ENCODE measurements at regions not wholly inside any gene's neighbourhood (a gene's known extent, or its start where the extent isn't known, plus 50 kb on each side); places are given as distances from the start of the nearest gene placed in this dataset.

DNA sequence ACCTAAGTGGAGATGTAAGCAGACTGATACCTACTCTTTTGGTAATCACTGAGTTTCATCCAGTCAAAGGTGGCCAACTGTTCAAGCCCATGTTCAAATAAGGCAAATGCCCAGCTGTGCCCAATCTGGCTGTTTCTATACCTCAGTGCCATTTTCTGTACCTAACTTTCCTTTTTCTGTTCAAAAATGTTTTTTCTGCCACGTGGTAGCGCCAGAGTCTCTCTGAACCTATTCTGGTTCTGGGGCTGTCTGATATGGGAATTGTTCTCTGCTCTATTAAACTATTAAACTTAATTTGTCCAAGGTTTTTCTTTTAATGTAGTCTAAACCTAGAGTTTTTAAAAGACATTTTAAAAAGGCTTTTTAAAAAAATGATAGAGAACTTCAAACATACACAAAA is 391.2 kb downstream of the NOVA1 start:
- no peaks in the 10 kb centered on the region for H3K79me2 ChIP-seq (ENCODE audit: insufficient read depth, low read length)
- no peak overlapping the region for H3K56ac ChIP-seq (ENCODE audit: insufficient read length, low read depth, low read length)
- H3K14ac ChIP-seq (ENCODE audit: insufficient read depth, low read length) = no peak overlapping the region
- no peak for DNase-seq
- H2BK12ac ChIP-seq (ENCODE audit: insufficient read length, low read depth, low read length) = no peak overlapping the region
- no peaks in the 10 kb centered on the region for H3K79me1 ChIP-seq (ENCODE audit: insufficient read depth, low read depth, low read length, poor library complexity, severe bottlenecking)
- no peak overlapping the region for H3K23ac ChIP-seq (ENCODE audit: insufficient read length, low read depth, low read length)
- H2BK5ac ChIP-seq (ENCODE audit: insufficient read length, low read length) = no peak overlapping the region
- H3K23me2 ChIP-seq (ENCODE audit: insufficient read length, low read depth, low read length, poor library complexity, severe bottlenecking) = peaks cover 8% of the 10 kb centered on the region
- TF ChIP-seq, protein P1, sequence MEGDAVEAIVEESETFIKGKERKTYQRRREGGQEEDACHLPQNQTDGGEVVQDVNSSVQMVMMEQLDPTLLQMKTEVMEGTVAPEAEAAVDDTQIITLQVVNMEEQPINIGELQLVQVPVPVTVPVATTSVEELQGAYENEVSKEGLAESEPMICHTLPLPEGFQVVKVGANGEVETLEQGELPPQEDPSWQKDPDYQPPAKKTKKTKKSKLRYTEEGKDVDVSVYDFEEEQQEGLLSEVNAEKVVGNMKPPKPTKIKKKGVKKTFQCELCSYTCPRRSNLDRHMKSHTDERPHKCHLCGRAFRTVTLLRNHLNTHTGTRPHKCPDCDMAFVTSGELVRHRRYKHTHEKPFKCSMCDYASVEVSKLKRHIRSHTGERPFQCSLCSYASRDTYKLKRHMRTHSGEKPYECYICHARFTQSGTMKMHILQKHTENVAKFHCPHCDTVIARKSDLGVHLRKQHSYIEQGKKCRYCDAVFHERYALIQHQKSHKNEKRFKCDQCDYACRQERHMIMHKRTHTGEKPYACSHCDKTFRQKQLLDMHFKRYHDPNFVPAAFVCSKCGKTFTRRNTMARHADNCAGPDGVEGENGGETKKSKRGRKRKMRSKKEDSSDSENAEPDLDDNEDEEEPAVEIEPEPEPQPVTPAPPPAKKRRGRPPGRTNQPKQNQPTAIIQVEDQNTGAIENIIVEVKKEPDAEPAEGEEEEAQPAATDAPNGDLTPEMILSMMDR (conservative IDR thresholded peaks at IDR 0.05) = peak; percentile 17; the same call in 1 of the 3 replicates
- H3K27me3 Mint-ChIP-seq (ENCODE audit: low read depth) = peaks cover 52% of the 10 kb centered on the region
- no CpG with 5 or more reads among the region's 2 CpGs for WGBS (ENCODE audit: extremely low coverage, insufficient read length, low lambda C conversion rate)
- H2BK20ac ChIP-seq (ENCODE audit: low read depth, low read length, poor library complexity, severe bottlenecking) = no peak overlapping the region
- H3K4me1 ChIP-seq (ENCODE audit: insufficient read depth, low read length) = no peaks in the 10 kb centered on the region
- no peak overlapping the region for H3K4me2 ChIP-seq (ENCODE audit: insufficient read depth, insufficient read length, low read length)
- H4K91ac ChIP-seq (ENCODE audit: insufficient read length, low read depth, low read length) = no peak overlapping the region
- H2BK15ac ChIP-seq (ENCODE audit: low read depth, low read length) = no peak overlapping the region
- no peak overlapping the region for H2AFZ ChIP-seq (ENCODE audit: low read length)
- H3K36me3 Mint-ChIP-seq (ENCODE audit: insufficient read depth in 1 of 3, low read depth in 3 of 3) = no peaks in the 10 kb centered on the region; a peak in 1 of 7 replicates
- H3K9ac ChIP-seq (ENCODE audit: extremely low read depth, insufficient read length, low read length) = no peak overlapping the region
- H3K18ac ChIP-seq (ENCODE audit: insufficient read length, low read depth, low read length) = no peak overlapping the region
- no peak overlapping the region for H3K4me3 Mint-ChIP-seq
- H3K27ac ChIP-seq (ENCODE audit: insufficient read length, low read depth, low read length) = no peak overlapping the region
- no peaks in the 10 kb centered on the region; the same call in 1 of the 2 replicates for H3K27me3 ChIP-seq (ENCODE audit: insufficient read depth, low read length)
- H2BK120ac ChIP-seq (ENCODE audit: low read depth, low read length, poor library complexity, severe bottlenecking) = no peak overlapping the region
- no peaks in the 10 kb centered on the region; a peak in 1 of 5 replicates for H3K9me3 Mint-ChIP-seq
- H4K20me1 ChIP-seq (ENCODE audit: control insufficient read depth, insufficient read depth, insufficient read length) = no peaks in the 10 kb centered on the region
- H3K4ac ChIP-seq (ENCODE audit: low read depth, low read length) = no peak overlapping the region
- no peak overlapping the region for H2AK5ac ChIP-seq (ENCODE audit: insufficient read length, low read length)
- peaks cover 13 to 21% of the 10 kb centered on the region in 2 experiments for H3K4me1 Mint-ChIP-seq
- H4K5ac ChIP-seq (ENCODE audit: insufficient read length, low read depth, low read length) = no peak overlapping the region
- no peaks in the 10 kb centered on the region for H3K9me3 ChIP-seq (ENCODE audit: control insufficient read depth, low read depth, low read length)
- no peak overlapping the region for H3K27ac Mint-ChIP-seq
- H4K8ac ChIP-seq (replicated peaks; ENCODE audit: insufficient read length, low read depth, low read length) = no peak overlapping the region
- H3T11ph ChIP-seq (ENCODE audit: low read length) = no peak overlapping the region

All from H9 (cell line).